ENCODE measurements at regions not wholly inside any gene's neighbourhood (a gene's known extent, or its start where the extent isn't known, plus 50 kb on each side); places are given as distances from the start of the nearest gene placed in this dataset.
"Not testable (repeated sequence)": the region's sequence is repeated elsewhere in the genome, so short reads cannot be mapped to it uniquely, and the experiment has no call there.

GRCh38 chr2:111424851-111425309 lies 304.2 kb downstream of the BCL2L11 start:
- not testable (repeated sequence) for H3K4me1 ChIP-seq (replicated peaks); H3K4me3 ChIP-seq; H3K36me3 ChIP-seq; H3K27ac ChIP-seq; H3K9me3 ChIP-seq (replicated peaks); DNase-seq (ENCODE audit: low read depth in 1 of 2, low spot score in 2 of 2); H3K27me3 ChIP-seq (replicated peaks)

DNA sequence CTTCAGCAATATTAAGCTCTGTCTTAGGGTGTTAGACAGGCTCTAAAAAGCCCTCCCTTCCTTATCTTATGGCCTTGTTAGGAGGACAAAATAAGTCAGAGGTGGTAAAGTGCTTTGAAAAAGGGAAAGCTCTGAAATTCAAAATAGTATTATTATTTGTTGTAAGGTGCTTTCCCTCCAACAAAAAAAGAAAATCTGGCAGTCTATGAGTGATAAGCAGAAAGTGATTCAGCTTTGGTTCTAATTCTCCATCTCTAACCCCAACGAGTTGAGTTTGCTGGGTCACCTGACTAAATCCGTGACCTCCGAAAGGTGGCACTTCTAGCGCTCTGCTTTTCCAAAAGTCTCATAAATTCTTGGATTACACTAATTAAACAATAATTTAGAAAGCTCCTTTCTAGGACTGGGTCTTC lies 305.1 kb downstream of the BCL2L11 start:
- H3K27ac ChIP-seq; H3K36me3 ChIP-seq; H3K4me1 ChIP-seq (replicated peaks); H3K9me3 ChIP-seq (replicated peaks); H3K27me3 ChIP-seq (replicated peaks); DNase-seq (ENCODE audit: low read depth in 1 of 2, low spot score in 2 of 2); H3K4me3 ChIP-seq: not testable (repeated sequence)

- not testable (repeated sequence) for DNase-seq (ENCODE audit: low read depth in 1 of 2, low spot score in 2 of 2); H3K36me3 ChIP-seq; H3K9me3 ChIP-seq (replicated peaks); H3K27ac ChIP-seq; H3K4me1 ChIP-seq (replicated peaks); H3K27me3 ChIP-seq (replicated peaks); H3K4me3 ChIP-seq
Observed at GRCh38 chr2:111427346-111427745, 306.6 kb downstream of the BCL2L11 start.

DNA sequence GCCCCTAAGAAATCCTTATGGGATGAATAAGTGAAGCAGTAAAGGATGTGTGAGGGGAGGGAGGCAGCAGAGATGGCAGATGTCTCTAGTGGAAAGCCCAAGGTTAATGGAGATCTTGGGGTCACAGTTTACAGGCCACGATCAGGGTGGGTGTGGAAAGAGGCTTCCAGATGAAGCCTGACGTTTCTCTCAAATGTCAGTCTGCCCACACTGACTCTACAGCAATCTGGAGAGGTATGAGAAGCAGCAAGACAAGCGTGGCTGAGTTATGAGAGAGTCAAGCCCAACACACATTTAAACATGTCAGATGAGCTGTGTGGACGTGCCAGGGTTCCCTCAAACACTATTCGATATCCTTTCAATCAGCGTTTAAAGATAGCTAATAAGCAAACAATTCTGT lies 308.2 kb downstream of the BCL2L11 start:
- H3K4me1 ChIP-seq (replicated peaks); H3K27ac ChIP-seq; H3K36me3 ChIP-seq; H3K9me3 ChIP-seq (replicated peaks); H3K4me3 ChIP-seq; DNase-seq (ENCODE audit: low read depth in 1 of 2, low spot score in 2 of 2); H3K27me3 ChIP-seq (replicated peaks): not testable (repeated sequence)

DNA sequence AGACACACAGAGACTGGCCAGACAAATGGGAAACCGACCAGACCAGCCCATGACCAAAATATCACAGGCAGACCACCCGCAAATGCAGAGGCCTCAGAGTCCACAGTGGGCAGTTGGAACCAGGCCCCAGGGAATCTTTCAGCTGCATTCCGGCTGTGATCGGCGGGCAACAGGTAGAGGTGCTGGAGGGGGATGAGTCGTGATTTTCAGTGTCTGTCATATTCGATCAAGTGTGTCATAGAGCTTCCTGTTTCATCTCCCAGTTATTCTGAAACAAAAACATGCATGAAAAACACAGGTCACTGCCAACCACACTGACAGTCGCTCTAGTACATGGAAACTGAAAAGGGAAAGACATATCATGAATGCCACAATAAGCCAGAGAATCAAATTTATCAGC lies 308.6 kb downstream of the BCL2L11 start:
- H3K27ac ChIP-seq, result not testable (repeated sequence)

GRCh38 chr2:111430817-111431661 lies 310.3 kb downstream of the BCL2L11 start:
- not testable (repeated sequence) for H3K4me1 ChIP-seq (replicated peaks); H3K36me3 ChIP-seq; H3K27me3 ChIP-seq (replicated peaks); H3K9me3 ChIP-seq (replicated peaks); DNase-seq (ENCODE audit: low read depth in 1 of 2, low spot score in 2 of 2); H3K4me3 ChIP-seq; H3K27ac ChIP-seq

More for the DNA sequence above, 308.6 kb downstream of the BCL2L11 start:
- not testable (repeated sequence) for DNase-seq (ENCODE audit: low read depth in 1 of 2, low spot score in 2 of 2); H3K36me3 ChIP-seq; H3K4me3 ChIP-seq; H3K27me3 ChIP-seq (replicated peaks); H3K4me1 ChIP-seq (replicated peaks); H3K9me3 ChIP-seq (replicated peaks)

DNA sequence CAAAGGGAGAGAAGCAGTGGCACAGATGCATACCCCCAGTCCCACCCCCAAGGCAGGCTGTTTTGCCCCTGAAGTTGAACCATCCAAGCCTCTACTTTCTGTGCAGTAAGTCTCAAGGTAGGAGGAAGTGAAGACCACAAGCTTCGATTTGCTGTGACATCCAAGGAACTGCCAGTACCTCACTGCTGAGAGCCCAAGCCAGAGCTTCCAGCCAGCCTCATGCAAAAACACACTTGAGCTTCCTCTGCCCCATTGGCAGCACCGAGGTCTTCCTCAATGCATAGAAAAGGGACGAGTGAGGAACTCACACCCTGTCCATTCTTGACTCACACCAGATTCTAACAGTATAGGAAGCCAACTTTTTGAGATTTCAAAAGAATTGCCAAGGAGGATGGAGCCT lies 311.7 kb downstream of the BCL2L11 start:
- not testable (repeated sequence) for H3K27ac ChIP-seq; H3K4me1 ChIP-seq (replicated peaks); H3K27me3 ChIP-seq (replicated peaks); DNase-seq (ENCODE audit: low read depth in 1 of 2, low spot score in 2 of 2); H3K4me3 ChIP-seq; H3K9me3 ChIP-seq (replicated peaks); H3K36me3 ChIP-seq

GRCh38 chr2:111432916-111433499 lies 312.3 kb downstream of the BCL2L11 start:
- H3K27ac ChIP-seq; DNase-seq (ENCODE audit: low read depth in 1 of 2, low spot score in 2 of 2); H3K4me1 ChIP-seq (replicated peaks); H3K4me3 ChIP-seq; H3K27me3 ChIP-seq (replicated peaks); H3K9me3 ChIP-seq (replicated peaks); H3K36me3 ChIP-seq: not testable (repeated sequence)

- not testable (repeated sequence) for DNase-seq (ENCODE audit: low read depth in 1 of 2, low spot score in 2 of 2); H3K4me1 ChIP-seq (replicated peaks); H3K4me3 ChIP-seq; H3K27ac ChIP-seq; H3K9me3 ChIP-seq (replicated peaks); H3K27me3 ChIP-seq (replicated peaks); H3K36me3 ChIP-seq
Observed at GRCh38 chr2:111433892-111434607, 313.3 kb downstream of the BCL2L11 start.

DNA sequence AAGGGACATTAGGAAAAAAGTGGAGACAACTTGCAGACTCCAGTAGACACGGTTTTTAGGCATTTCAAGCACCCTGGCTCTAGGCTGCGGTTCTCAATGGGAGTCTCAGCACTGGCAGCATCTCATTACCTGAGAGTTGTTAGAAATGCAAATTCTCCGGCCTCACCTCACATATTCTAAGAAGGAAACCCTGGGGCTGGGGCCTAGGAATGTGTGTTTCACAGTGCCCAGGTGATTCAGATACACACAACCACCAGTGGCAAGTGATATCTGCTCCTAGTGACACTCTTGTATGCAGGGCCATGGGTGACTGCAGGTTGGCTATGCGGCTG lies 313.9 kb downstream of the BCL2L11 start:
- not testable (repeated sequence) for H3K36me3 ChIP-seq; H3K27ac ChIP-seq; H3K27me3 ChIP-seq (replicated peaks); H3K9me3 ChIP-seq (replicated peaks); H3K4me3 ChIP-seq; H3K4me1 ChIP-seq (replicated peaks); DNase-seq (ENCODE audit: low read depth in 1 of 2, low spot score in 2 of 2)

GRCh38 chr2:111435553-111436310 lies 315.0 kb downstream of the BCL2L11 start:
- DNase-seq (ENCODE audit: low read depth in 1 of 2, low spot score in 2 of 2); H3K27ac ChIP-seq; H3K4me1 ChIP-seq (replicated peaks); H3K27me3 ChIP-seq (replicated peaks); H3K36me3 ChIP-seq; H3K9me3 ChIP-seq (replicated peaks); H3K4me3 ChIP-seq: not testable (repeated sequence)

DNA sequence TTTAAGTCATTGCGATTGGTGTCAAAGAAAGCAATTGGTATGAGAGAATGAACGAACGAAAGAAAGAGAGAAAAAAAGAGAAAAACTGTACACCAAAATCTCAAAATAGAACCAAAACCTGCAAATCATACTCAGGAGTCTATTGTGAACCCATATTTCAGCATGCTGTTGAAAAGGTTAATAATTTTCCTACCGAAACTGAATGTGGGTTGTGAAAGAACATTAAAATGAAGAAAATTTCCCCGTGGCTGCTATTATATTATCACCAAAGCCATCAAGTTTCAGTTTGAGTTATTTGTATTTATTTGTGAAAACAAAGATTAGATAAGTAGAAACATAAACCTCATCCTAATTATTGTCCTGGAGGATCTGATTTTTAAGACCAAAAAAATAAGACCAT lies 315.7 kb downstream of the BCL2L11 start:
- not testable (repeated sequence) for H3K9me3 ChIP-seq (replicated peaks); H3K4me1 ChIP-seq (replicated peaks); H3K27ac ChIP-seq; H3K36me3 ChIP-seq; H3K4me3 ChIP-seq; H3K27me3 ChIP-seq (replicated peaks); DNase-seq (ENCODE audit: low read depth in 1 of 2, low spot score in 2 of 2)

- H3K9me3 ChIP-seq (replicated peaks), result not testable (repeated sequence)
Observed at GRCh38 chr2:111437288-111437990, 316.7 kb downstream of the BCL2L11 start.

More at GRCh38 chr2:111437288-111437990, 316.7 kb downstream of the BCL2L11 start:
- H3K27me3 ChIP-seq (replicated peaks); H3K36me3 ChIP-seq; H3K4me1 ChIP-seq (replicated peaks); H3K27ac ChIP-seq; H3K4me3 ChIP-seq; DNase-seq (ENCODE audit: low read depth in 1 of 2, low spot score in 2 of 2): not testable (repeated sequence)

Measured in SJSA1 (cell line).